ENCODE measurements at regions not wholly inside any gene's neighbourhood (a gene's known extent, or its start where the extent isn't known, plus 50 kb on each side); places are given as distances from the start of the nearest gene placed in this dataset.

DNA sequence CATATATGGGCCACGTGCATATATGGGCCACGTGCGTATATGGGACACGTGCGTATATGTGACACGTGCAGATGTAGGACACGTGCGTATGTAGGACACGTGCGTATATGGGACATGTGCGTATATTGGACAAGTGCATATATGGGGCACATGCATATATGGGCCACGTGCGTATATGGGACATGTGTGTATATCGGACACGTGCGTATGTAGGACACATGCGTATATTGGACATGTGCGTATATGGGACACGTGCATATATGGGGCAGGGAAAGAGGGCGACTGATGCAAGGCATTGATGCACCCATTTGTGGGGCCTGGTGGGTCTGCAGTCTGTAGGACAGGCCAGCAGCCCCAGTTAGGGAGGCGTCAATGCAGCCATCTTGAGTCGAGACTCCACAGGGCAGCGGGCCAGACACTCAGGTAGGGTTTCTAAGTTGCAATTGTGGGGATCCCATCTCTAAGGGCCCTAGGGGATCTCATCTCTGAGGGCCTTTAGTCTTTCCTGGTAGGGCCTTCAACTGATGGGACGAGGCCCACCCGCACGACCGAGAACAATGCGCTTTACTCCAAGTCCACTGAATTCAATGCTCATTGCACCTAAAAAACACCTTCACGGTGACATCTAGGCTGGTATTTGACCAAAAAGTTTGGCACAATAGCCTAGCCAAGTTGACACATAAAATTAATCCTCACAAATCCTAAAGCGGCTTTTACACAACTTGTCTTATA is 92.3 kb upstream of the ZNF516 start:
- TF ChIP-seq, protein P1, sequence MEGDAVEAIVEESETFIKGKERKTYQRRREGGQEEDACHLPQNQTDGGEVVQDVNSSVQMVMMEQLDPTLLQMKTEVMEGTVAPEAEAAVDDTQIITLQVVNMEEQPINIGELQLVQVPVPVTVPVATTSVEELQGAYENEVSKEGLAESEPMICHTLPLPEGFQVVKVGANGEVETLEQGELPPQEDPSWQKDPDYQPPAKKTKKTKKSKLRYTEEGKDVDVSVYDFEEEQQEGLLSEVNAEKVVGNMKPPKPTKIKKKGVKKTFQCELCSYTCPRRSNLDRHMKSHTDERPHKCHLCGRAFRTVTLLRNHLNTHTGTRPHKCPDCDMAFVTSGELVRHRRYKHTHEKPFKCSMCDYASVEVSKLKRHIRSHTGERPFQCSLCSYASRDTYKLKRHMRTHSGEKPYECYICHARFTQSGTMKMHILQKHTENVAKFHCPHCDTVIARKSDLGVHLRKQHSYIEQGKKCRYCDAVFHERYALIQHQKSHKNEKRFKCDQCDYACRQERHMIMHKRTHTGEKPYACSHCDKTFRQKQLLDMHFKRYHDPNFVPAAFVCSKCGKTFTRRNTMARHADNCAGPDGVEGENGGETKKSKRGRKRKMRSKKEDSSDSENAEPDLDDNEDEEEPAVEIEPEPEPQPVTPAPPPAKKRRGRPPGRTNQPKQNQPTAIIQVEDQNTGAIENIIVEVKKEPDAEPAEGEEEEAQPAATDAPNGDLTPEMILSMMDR (IDR thresholded peaks at IDR 0.05): no peak
- no peak for TF ChIP-seq POLR2A (IDR thresholded peaks at IDR 0.05)

Measured in thyroid gland (tissue), 4 donors.